Vagina (tissue), 2 donors: ENCODE measurements at regions not wholly inside any gene's neighbourhood (a gene's known extent, or its start where the extent isn't known, plus 50 kb on each side); places are given as distances from the start of the nearest gene placed in this dataset.

Experiments
- CTCF ChIP-seq, 3 experiments: fragments of 450-650 bp in 2 of 3; fragments of 200-600 bp in 1 of 3; sonication (generic) in 1 of 3; IDR thresholded peaks; one replicate each; pipeline ENCODE4 v1.5.1; 2017 to 2019; ENCODE audit warnings: antibody characterized with exemption in 3 of 3, mild to moderate bottlenecking in 2 of 3, moderate library complexity in 2 of 3
- POLR2A ChIP-seq, 2 donors: fragments of 450-650 bp; IDR thresholded peaks; one replicate each; pipeline ENCODE4 v1.6.1; 2017; ENCODE audit warnings: antibody characterized with exemption in 2 of 2, mild to moderate bottlenecking in 2 of 2, moderate library complexity in 2 of 2
- POLR2AphosphoS5 ChIP-seq, 2 donors: sonication (generic); formaldehyde crosslinking; IDR thresholded peaks; one replicate each; pipeline ENCODE4 v1.9.0; 2017; ENCODE audit warnings: antibody characterized with exemption in 2 of 2, mild to moderate bottlenecking in 2 of 2, low read depth in 1 of 2; ENCODE audit not compliant: insufficient read depth in 1 of 2

GRCh38 chr2:4340536-4340935 is 637.2 kb downstream of the DCDC2C start:
- TF ChIP-seq POLR2A (IDR thresholded peaks at IDR 0.05), result no peak
- no peak for TF ChIP-seq CTCF (IDR thresholded peaks at IDR 0.05)
- TF ChIP-seq POLR2AphosphoS5 (IDR thresholded peaks at IDR 0.05; ENCODE audit: insufficient read depth in 1 of 2, low read depth in 1 of 2), result no peak
